ENCODE measurements at regions not wholly inside any gene's neighbourhood (a gene's known extent, or its start where the extent isn't known, plus 50 kb on each side); places are given as distances from the start of the nearest gene placed in this dataset.

- no peaks in the 10 kb centered on the region for H3K27me3 ChIP-seq (ENCODE audit: insufficient read depth)
- TF ChIP-seq POLR2AphosphoS5 (IDR thresholded peaks at IDR 0.05; ENCODE audit: low read depth, low read length) (no peak), FOSL2 (IDR thresholded peaks at IDR 0.05; ENCODE audit: borderline replicate concordance, low read depth) (no peak), RAD21 (IDR thresholded peaks at IDR 0.05; ENCODE audit: low read length) (no peak), CHD2 (IDR thresholded peaks at IDR 0.05; ENCODE audit: low read length, partially characterized antibody) (no peak), EP300 (IDR thresholded peaks at IDR 0.05; ENCODE audit: borderline replicate concordance in 1 of 2, low read depth in 1 of 2, low read length in 1 of 2) (no peak), JUND (IDR thresholded peaks at IDR 0.05) (no peak), TEAD4 (IDR thresholded peaks at IDR 0.05; ENCODE audit: borderline replicate concordance, insufficient read depth) (no peak), RCOR1 (IDR thresholded peaks at IDR 0.05; ENCODE audit: low read length) (no peak), MEF2A (IDR thresholded peaks at IDR 0.05; ENCODE audit: borderline replicate concordance, low read depth) (no peak), TCF12 (IDR thresholded peaks at IDR 0.05) (no peak), MAX (IDR thresholded peaks at IDR 0.05; ENCODE audit: low read depth) (no peak), ZBTB33 (IDR thresholded peaks at IDR 0.05; ENCODE audit: borderline replicate concordance, low read depth) (no peak), GATA2 (CRISPR knock-in tag; IDR thresholded peaks at IDR 0.05) (no peak), FOXJ3 (CRISPR knock-in tag; IDR thresholded peaks at IDR 0.05) (no peak)
- TF ChIP-seq, protein P1, sequence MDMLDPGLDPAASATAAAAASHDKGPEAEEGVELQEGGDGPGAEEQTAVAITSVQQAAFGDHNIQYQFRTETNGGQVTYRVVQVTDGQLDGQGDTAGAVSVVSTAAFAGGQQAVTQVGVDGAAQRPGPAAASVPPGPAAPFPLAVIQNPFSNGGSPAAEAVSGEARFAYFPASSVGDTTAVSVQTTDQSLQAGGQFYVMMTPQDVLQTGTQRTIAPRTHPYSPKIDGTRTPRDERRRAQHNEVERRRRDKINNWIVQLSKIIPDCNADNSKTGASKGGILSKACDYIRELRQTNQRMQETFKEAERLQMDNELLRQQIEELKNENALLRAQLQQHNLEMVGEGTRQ (IDR thresholded peaks at IDR 0.05; ENCODE audit: borderline replicate concordance, low read depth, low read length): no peak
- TF ChIP-seq, protein P2, sequence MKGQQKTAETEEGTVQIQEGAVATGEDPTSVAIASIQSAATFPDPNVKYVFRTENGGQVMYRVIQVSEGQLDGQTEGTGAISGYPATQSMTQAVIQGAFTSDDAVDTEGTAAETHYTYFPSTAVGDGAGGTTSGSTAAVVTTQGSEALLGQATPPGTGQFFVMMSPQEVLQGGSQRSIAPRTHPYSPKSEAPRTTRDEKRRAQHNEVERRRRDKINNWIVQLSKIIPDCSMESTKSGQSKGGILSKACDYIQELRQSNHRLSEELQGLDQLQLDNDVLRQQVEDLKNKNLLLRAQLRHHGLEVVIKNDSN (IDR thresholded peaks at IDR 0.05; ENCODE audit: borderline replicate concordance, low read depth): no peak
- TF ChIP-seq, protein P3, sequence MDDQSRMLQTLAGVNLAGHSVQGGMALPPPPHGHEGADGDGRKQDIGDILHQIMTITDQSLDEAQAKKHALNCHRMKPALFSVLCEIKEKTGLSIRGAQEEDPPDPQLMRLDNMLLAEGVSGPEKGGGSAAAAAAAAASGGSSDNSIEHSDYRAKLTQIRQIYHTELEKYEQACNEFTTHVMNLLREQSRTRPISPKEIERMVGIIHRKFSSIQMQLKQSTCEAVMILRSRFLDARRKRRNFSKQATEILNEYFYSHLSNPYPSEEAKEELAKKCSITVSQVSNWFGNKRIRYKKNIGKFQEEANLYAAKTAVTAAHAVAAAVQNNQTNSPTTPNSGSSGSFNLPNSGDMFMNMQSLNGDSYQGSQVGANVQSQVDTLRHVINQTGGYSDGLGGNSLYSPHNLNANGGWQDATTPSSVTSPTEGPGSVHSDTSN (IDR thresholded peaks at IDR 0.05): no peak
- peaks cover 0 to 13% of the 10 kb centered on the region in 2 experiments; a peak in 2 of 4 replicates for H3K4me1 ChIP-seq (ENCODE audit: control insufficient read depth in 1 of 2, insufficient read depth in 2 of 2, low read depth in 1 of 2, low read length in 1 of 2)
- no peaks in the 10 kb centered on the region for H3K79me2 ChIP-seq (ENCODE audit: insufficient read depth)
- H3F3A ChIP-seq (replicated peaks; ENCODE audit: insufficient read depth): no peaks in the 10 kb centered on the region
- no peaks in the 10 kb centered on the region for H4K20me1 ChIP-seq (ENCODE audit: insufficient read depth)
- H3K4me2 ChIP-seq: no peak overlapping the region
- H3K9ac ChIP-seq: no peak overlapping the region
- H3K27ac ChIP-seq (ENCODE audit: low read depth in 2 of 2, low read length in 1 of 2): no peak overlapping the region
- ChIA-PET CTCF (interaction anchor here (1.4 to 1.8 kb wide), 4 partner anchors 188 to 327 kb away, joined by 3 to 6 read pairs (median 4); no protein-coding TSS in a partner anchor), POLR2A (no interaction called here)
- H3K9me2 ChIP-seq: no peaks in the 10 kb centered on the region
- no peak overlapping the region for H2AFZ ChIP-seq (ENCODE audit: low read depth)
- no peak for DNase-seq
- H3K4me3 ChIP-seq (ENCODE audit: low read depth in 2 of 2, low read length in 1 of 2): no peak overlapping the region
- WGBS (ENCODE audit: low lambda C conversion rate): 57% methylated on average over 1 of the region's 2 CpGs
- no peaks in the 10 kb centered on the region for H3K36me3 ChIP-seq (replicated peaks in 1 of 2; ENCODE audit: control insufficient read depth in 1 of 2, insufficient read depth in 2 of 2, low read length in 1 of 2)
- H3K9me3 ChIP-seq: no peaks in the 10 kb centered on the region
These were observed 319.8 kb downstream of the GADD45G start for GRCh38 chr9:89924611-89925010.

Data from SK-N-SH (cell line).